Panc1 (cell line): ENCODE measurements at regions not wholly inside any gene's neighbourhood (a gene's known extent, or its start where the extent isn't known, plus 50 kb on each side); places are given as distances from the start of the nearest gene placed in this dataset.
A peak's percentile ranks its signal among the peaks of the same experiment; 100 is the strongest.

Experiments used
- ATAC-seq: fragments of 200-7000 bp; cut with Tn5 transposase; 2 replicates; pipeline ENCODE4 v1.9.1; 2020; ENCODE audit warnings: mild to moderate bottlenecking, moderate library complexity
- BruUV-seq: library from RNA; stranded (reverse); fragments of 400-500 nt; replicated peaks from 2 replicates; lab custom pipeline; 2021; lab: Mats Ljungman, UMichigan
- CTCF ChIA-PET: fragments of 300-600 bp; sonication (Branson Sonifier 250); formaldehyde crosslinking; loops from one replicate; lab custom pipeline; 2022; ENCODE audit warnings: antibody characterized with exemption; lab: Charles Lee
- POLR2A ChIA-PET: fragments of 300-600 bp; sonication (Branson Sonifier 250); formaldehyde crosslinking; loops from one replicate; lab custom pipeline; 2022; ENCODE audit warnings: antibody characterized with exemption; lab: Charles Lee
- DNase-seq: peaks from one replicate; pipeline ENCODE4 v3.0.0-alpha.2; 2010; ENCODE audit warnings: low read depth, low spot score
- H3K27ac ChIP-seq: 2 replicates; pipeline ENCODE4 v1.5.1; 2011; ENCODE audit warnings: mild to moderate bottlenecking, low read length, inconsistent platforms
- H3K27me3 ChIP-seq: fragments of 200-500 bp; sonication (Bioruptor generic); 2 replicates; pipeline ENCODE4 v1.6.0; 2014; ENCODE audit warnings: low read length, inconsistent platforms; ENCODE audit not compliant: control insufficient read depth, insufficient read depth
- H3K36me3 ChIP-seq: fragments of 200-500 bp; sonication (Bioruptor generic); 2 replicates; pipeline ENCODE4 v1.5.1; 2014; ENCODE audit warnings: inconsistent platforms, mild to moderate bottlenecking, low read length, moderate library complexity; ENCODE audit not compliant: control insufficient read depth, insufficient read depth
- H3K4me1 ChIP-seq: 2 replicates; pipeline ENCODE4 v1.5.1; 2011; ENCODE audit warnings: inconsistent platforms, mild to moderate bottlenecking, low read length, moderate library complexity; ENCODE audit not compliant: control insufficient read depth, insufficient read depth
- H3K4me3 ChIP-seq, 2 experiments: 2 replicates each; pipeline ENCODE4 v1.5.1; 2011 to 2012; ENCODE audit warnings: low read depth in 2 of 2, low read length in 2 of 2, mild to moderate bottlenecking in 2 of 2, inconsistent platforms in 1 of 2, moderate library complexity in 1 of 2
- H3K9me3 ChIP-seq: fragments of 200-500 bp; sonication (Bioruptor generic); 2 replicates; pipeline ENCODE4 v1.5.1; 2014; ENCODE audit warnings: low read depth, mild to moderate bottlenecking, inconsistent platforms, low read length, moderate library complexity; ENCODE audit not compliant: control insufficient read depth, insufficient read depth
- CTCF ChIP-seq: fragments of 450-650 bp; IDR thresholded peaks from 2 replicates; pipeline ENCODE4 v1.5.1; 2017; ENCODE audit warnings: mild to moderate bottlenecking
- POLR2AphosphoS5 ChIP-seq: IDR thresholded peaks from 2 replicates; pipeline ENCODE4 v1.6.1; 2012; ENCODE audit warnings: mild to moderate bottlenecking, low read depth, low read length, moderate library complexity
- REST ChIP-seq, 2 experiments: IDR thresholded peaks; 2 replicates each; pipeline ENCODE4 v1.6.1; 2011 to 2012; ENCODE audit warnings: low read depth in 2 of 2, control low read depth in 1 of 2, low read length in 1 of 2, mild to moderate bottlenecking in 1 of 2, moderate library complexity in 1 of 2; ENCODE audit not compliant: insufficient read depth in 1 of 2
- SIN3A ChIP-seq: IDR thresholded peaks from 2 replicates; pipeline ENCODE4 v1.6.1; 2012; ENCODE audit warnings: low read depth, mild to moderate bottlenecking, low read length, moderate library complexity, borderline replicate concordance; ENCODE audit not compliant: insufficient read depth
- TCF7L2 ChIP-seq: IDR thresholded peaks from 2 replicates; pipeline ENCODE4 v1.6.1; 2011; ENCODE audit warnings: mild to moderate bottlenecking, low read depth, low read length, inconsistent platforms
- in situ Hi-C: cut with HindIII; loops from 2 replicates; pipeline ENCODE4 v1.10.0; 2016; ENCODE audit warnings: low sequenced_read_pairs, low pct_unique_long_range_greater_than_20kb
- intact Hi-C: fragments of 100-400 bp; cut with micrococcal nuclease; formaldehyde crosslinking; loops from one replicate; pipeline ENCODE4 v1.10.0; 2022; ENCODE audit not compliant: unreplicated experiment

- in situ Hi-C loops: no loop called here
- Histone ChIP-seq H3K27me3 (peaks cover 2% of the 10 kb centered on the region), H3K36me3 (no peaks in the 10 kb centered on the region), H3K27ac (no peak overlapping the region), H3K9me3 (no peaks in the 10 kb centered on the region), H3K4me3 (no peak overlapping the region), H3K4me1 (no peaks in the 10 kb centered on the region)
- TF ChIP-seq CTCF: no peak
- TF ChIP-seq POLR2AphosphoS5: no peak
- TF ChIP-seq SIN3A: no peak
- no peak for TF ChIP-seq REST (IDR thresholded peaks at IDR 0.05; ENCODE audit: insufficient read depth in 1 of 2, low read depth in 2 of 2, low read length in 1 of 2)
- TF ChIP-seq TCF7L2: no peak
- ATAC-seq: peak; percentile 74
- no peak for DNase-seq
- ChIA-PET POLR2A (no interaction called here), CTCF (no interaction called here)
- BruUV-seq: no TSS peak
- intact Hi-C loops: no loop called here
Observed at GRCh38 chr11:70699294-70700221, 301.2 kb downstream of the CTTN start.

GRCh38 chr11:70700453-70700852, 302.1 kb downstream of the CTTN start:
- DNase-seq: no peak
- in situ Hi-C loops: no loop called here
- CTCF ChIA-PET: no interaction called here
- no peak for ATAC-seq
- H3K9me3 ChIP-seq: no peaks in the 10 kb centered on the region
- no peak overlapping the region for H3K4me3 ChIP-seq
- H3K4me1 ChIP-seq: no peaks in the 10 kb centered on the region
- BruUV-seq: no TSS peak
- POLR2A ChIA-PET: no interaction called here
- H3K27ac ChIP-seq: no peak overlapping the region
- intact Hi-C loops: no loop called here
- no peaks in the 10 kb centered on the region for H3K36me3 ChIP-seq
- TF ChIP-seq CTCF (no peak), SIN3A (no peak), TCF7L2 (no peak), REST (IDR thresholded peaks at IDR 0.05; ENCODE audit: insufficient read depth in 1 of 2, low read depth in 2 of 2, low read length in 1 of 2) (no peak), POLR2AphosphoS5 (no peak)
- peaks cover 2% of the 10 kb centered on the region for H3K27me3 ChIP-seq
